ENCODE measurements at regions not wholly inside any gene's neighbourhood (a gene's known extent, or its start where the extent isn't known, plus 50 kb on each side); places are given as distances from the start of the nearest gene placed in this dataset.

GRCh38 chr11:70842256-70842655 lies 410.1 kb downstream of the SHANK2 start:
- no peak for TF ChIP-seq CTCF (IDR thresholded peaks at IDR 0.05)
- no peak for TF ChIP-seq POLR2A (IDR thresholded peaks at IDR 0.05)

Measured in thyroid gland (tissue), 4 donors.